Smooth muscle cell (in vitro differentiated cells): ENCODE measurements at regions not wholly inside any gene's neighbourhood (a gene's known extent, or its start where the extent isn't known, plus 50 kb on each side); places are given as distances from the start of the nearest gene placed in this dataset.

Source experiments
- DNase-seq: peaks from one replicate; lab custom pipeline; 2025; ENCODE audit not compliant: unreplicated experiment; lab: John Stamatoyannopoulos, UW
- H2AFZ ChIP-seq: fragments of 200-600 bp; sonication (generic); 2 replicates; pipeline ENCODE4 v1.6.0; 2016; ENCODE audit warnings: antibody characterized with exemption, low read depth, mild to moderate bottlenecking
- H3F3A ChIP-seq: fragments of 200-600 bp; sonication (generic); 2 replicates; pipeline ENCODE4 v1.6.0; 2017; ENCODE audit warnings: antibody characterized with exemption, low read depth
- H3K27ac ChIP-seq: fragments of 200-600 bp; sonication (generic); 2 replicates; pipeline ENCODE4 v1.5.1; 2016; ENCODE audit warnings: low read depth, mild to moderate bottlenecking
- H3K27me3 ChIP-seq: fragments of 200-600 bp; sonication (generic); 2 replicates; pipeline ENCODE4 v1.6.1; 2016; ENCODE audit warnings: low read depth, mild to moderate bottlenecking
- H3K36me3 ChIP-seq: fragments of 200-600 bp; sonication (generic); 2 replicates; pipeline ENCODE4 v1.5.1; 2016; ENCODE audit warnings: low read depth
- H3K4me1 ChIP-seq: fragments of 200-600 bp; sonication (generic); 2 replicates; pipeline ENCODE4 v1.5.1; 2016; ENCODE audit warnings: low read depth
- H3K4me2 ChIP-seq: fragments of 200-600 bp; sonication (generic); 2 replicates; pipeline ENCODE4 v1.6.0; 2016; ENCODE audit warnings: mild to moderate bottlenecking
- H3K4me3 ChIP-seq: fragments of 200-600 bp; sonication (generic); 2 replicates; pipeline ENCODE4 v1.5.1; 2016; ENCODE audit warnings: mild to moderate bottlenecking
- H3K79me2 ChIP-seq: fragments of 200-600 bp; sonication (generic); 2 replicates; pipeline ENCODE4 v1.6.0; 2016; ENCODE audit warnings: low read depth, mild to moderate bottlenecking
- H3K9ac ChIP-seq: fragments of 200-600 bp; sonication (generic); 2 replicates; pipeline ENCODE4 v1.6.0; 2016; ENCODE audit warnings: low read depth
- H3K9me3 ChIP-seq: fragments of 200-600 bp; sonication (generic); replicated peaks from 2 replicates; pipeline ENCODE4 v1.5.1; 2016; ENCODE audit warnings: low read depth
- H4K20me1 ChIP-seq: fragments of 200-600 bp; sonication (generic); 2 replicates; pipeline ENCODE4 v1.6.0; 2016; ENCODE audit warnings: low read depth
- WGBS: methylation state at CpG from one replicate; pipeline ENCODE4 v1.1.7; 2016; ENCODE audit warnings: low lambda C conversion rate; 5-methylcytosine and 5-hydroxymethylcytosine counted together
- TF ChIP-seq, protein P1 (sequence below): fragments of 200-600 bp; sonication (generic); IDR thresholded peaks from 2 replicates; pipeline ENCODE4 v1.5.1; 2017; ENCODE audit warnings: borderline replicate concordance, mild to moderate bottlenecking, antibody characterized with exemption; ENCODE audit not compliant: insufficient read depth, poor library complexity, severe bottlenecking

DNA sequence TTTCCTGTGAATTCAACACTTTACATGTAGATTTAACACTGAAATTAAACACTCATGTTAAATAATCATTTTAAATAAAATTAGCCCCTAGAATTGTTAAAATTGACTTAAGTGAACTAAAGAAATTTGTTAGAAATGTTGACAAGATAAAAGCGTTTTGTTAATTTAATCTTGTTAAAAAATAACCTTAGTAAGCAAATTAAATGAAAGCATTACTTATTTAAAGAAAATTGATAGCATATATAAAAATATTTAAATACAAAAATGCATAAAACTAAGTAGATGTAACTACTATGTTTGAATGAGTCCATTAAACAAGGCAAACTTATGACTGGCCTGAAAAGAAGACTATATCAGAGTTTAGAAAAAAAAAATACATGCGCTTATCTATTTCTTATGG is 99.0 kb upstream of the TRPC4 start:
- H2AFZ ChIP-seq: no peak overlapping the region
- TF ChIP-seq, protein P1, sequence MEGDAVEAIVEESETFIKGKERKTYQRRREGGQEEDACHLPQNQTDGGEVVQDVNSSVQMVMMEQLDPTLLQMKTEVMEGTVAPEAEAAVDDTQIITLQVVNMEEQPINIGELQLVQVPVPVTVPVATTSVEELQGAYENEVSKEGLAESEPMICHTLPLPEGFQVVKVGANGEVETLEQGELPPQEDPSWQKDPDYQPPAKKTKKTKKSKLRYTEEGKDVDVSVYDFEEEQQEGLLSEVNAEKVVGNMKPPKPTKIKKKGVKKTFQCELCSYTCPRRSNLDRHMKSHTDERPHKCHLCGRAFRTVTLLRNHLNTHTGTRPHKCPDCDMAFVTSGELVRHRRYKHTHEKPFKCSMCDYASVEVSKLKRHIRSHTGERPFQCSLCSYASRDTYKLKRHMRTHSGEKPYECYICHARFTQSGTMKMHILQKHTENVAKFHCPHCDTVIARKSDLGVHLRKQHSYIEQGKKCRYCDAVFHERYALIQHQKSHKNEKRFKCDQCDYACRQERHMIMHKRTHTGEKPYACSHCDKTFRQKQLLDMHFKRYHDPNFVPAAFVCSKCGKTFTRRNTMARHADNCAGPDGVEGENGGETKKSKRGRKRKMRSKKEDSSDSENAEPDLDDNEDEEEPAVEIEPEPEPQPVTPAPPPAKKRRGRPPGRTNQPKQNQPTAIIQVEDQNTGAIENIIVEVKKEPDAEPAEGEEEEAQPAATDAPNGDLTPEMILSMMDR: no peak
- no peaks in the 10 kb centered on the region for H4K20me1 ChIP-seq
- H3K36me3 ChIP-seq: no peaks in the 10 kb centered on the region
- no peak overlapping the region for H3K4me3 ChIP-seq
- no peak overlapping the region for H3K9ac ChIP-seq
- no peaks in the 10 kb centered on the region for H3K27me3 ChIP-seq
- 77% methylated on average over 2 of the region's 2 CpGs for WGBS
- no peak overlapping the region for H3K27ac ChIP-seq
- H3K79me2 ChIP-seq: no peaks in the 10 kb centered on the region
- H3F3A ChIP-seq: no peaks in the 10 kb centered on the region
- no peaks in the 10 kb centered on the region for H3K9me3 ChIP-seq
- H3K4me1 ChIP-seq: no peaks in the 10 kb centered on the region
- no peak overlapping the region for H3K4me2 ChIP-seq
- no peak for DNase-seq

DNA sequence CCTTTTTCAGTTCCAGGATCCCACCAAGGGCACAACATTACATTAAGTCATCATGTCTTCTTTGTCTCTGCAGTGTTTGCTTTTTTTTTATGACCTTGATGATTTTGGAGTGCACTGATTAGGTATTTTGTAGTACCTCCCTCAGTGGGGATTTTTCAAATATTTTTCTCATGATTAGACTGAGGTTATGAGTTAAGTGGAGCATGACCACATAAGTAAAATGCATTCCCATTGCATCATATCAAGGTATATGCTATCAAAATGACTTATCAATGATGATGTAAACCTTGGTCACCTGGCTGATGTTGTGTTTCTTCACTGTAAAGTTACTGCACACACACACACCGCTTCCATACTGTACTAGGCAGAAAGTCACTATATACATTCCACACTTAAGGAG is 96.7 kb upstream of the TRPC4 start:
- TF ChIP-seq, protein P1: no peak
- no peaks in the 10 kb centered on the region for H3K4me1 ChIP-seq
- DNase-seq: no peak
- H3K27ac ChIP-seq: no peak overlapping the region
- H3K36me3 ChIP-seq: no peaks in the 10 kb centered on the region
- no peaks in the 10 kb centered on the region for H3F3A ChIP-seq
- H3K9ac ChIP-seq: no peak overlapping the region
- H3K4me3 ChIP-seq: no peak overlapping the region
- WGBS: 100% methylated on average over 1 of the region's 1 CpG
- no peak overlapping the region for H3K4me2 ChIP-seq
- no peak overlapping the region for H2AFZ ChIP-seq
- H3K27me3 ChIP-seq: no peaks in the 10 kb centered on the region
- no peaks in the 10 kb centered on the region for H3K79me2 ChIP-seq
- H4K20me1 ChIP-seq: no peaks in the 10 kb centered on the region
- H3K9me3 ChIP-seq: no peaks in the 10 kb centered on the region

DNA sequence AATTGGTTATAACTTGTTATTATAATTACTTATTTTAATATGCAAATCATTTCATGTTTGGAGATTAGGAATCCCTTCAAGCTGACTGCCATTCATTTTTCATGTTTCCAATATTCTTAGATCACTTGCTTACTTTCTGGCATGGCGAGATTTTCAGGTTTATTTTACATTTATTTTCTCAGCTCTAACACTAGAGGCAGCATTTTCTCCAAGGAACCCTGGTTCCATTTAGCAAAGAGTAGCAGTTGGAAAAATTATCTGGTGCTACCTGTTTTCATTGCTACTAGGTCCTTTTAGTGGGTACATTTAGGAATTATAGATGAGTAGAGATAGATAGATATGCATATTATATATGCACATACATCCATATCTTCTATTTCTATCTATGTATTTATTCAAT is 90.9 kb upstream of the TRPC4 start:
- H3K36me3 ChIP-seq: no peaks in the 10 kb centered on the region
- H3K27ac ChIP-seq: no peak overlapping the region
- H3K4me2 ChIP-seq: no peak overlapping the region
- no peaks in the 10 kb centered on the region for H3K79me2 ChIP-seq
- TF ChIP-seq, protein P1: peak; percentile 16
- no peaks in the 10 kb centered on the region for H3F3A ChIP-seq
- no peaks in the 10 kb centered on the region for H3K9me3 ChIP-seq
- H3K4me3 ChIP-seq: no peak overlapping the region
- no peak overlapping the region for H2AFZ ChIP-seq
- no peak overlapping the region for H3K9ac ChIP-seq
- H3K27me3 ChIP-seq: no peaks in the 10 kb centered on the region
- H3K4me1 ChIP-seq: no peaks in the 10 kb centered on the region
- no peak for DNase-seq
- WGBS: 94% methylated on average over 1 of the region's 1 CpG
- no peaks in the 10 kb centered on the region for H4K20me1 ChIP-seq

DNA sequence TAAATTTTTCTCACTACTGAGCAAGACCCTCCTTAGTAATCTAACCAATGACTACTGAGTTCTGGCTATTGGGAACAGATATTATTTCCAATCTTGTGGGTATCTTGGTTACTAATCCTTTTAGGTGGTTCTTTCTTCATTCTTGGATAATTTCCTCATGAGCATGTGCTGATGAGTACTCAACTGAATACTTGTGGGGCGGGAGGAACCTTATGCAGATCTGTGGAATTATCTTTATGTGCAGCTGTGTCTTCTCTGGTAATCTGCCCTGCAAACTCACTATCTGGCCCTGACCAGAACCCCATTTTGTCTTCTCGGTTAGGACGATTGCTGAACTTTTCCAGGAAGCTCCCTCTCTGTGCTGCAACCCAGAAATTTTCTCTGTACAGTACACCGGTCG is 89.7 kb upstream of the TRPC4 start:
- Histone ChIP-seq H3F3A (no peaks in the 10 kb centered on the region), H3K4me2 (no peak overlapping the region), H2AFZ (no peak overlapping the region), H4K20me1 (no peaks in the 10 kb centered on the region), H3K4me3 (no peak overlapping the region), H3K9ac (no peak overlapping the region), H3K79me2 (no peaks in the 10 kb centered on the region), H3K27me3 (no peaks in the 10 kb centered on the region), H3K27ac (no peak overlapping the region), H3K4me1 (no peaks in the 10 kb centered on the region), H3K36me3 (no peaks in the 10 kb centered on the region), H3K9me3 (no peaks in the 10 kb centered on the region)
- TF ChIP-seq, protein P1: no peak
- WGBS: 72% methylated on average over 5 of the region's 5 CpGs
- no peak for DNase-seq
